Sigmoid colon (tissue), 6 donors: ENCODE measurements at regions not wholly inside any gene's neighbourhood (a gene's known extent, or its start where the extent isn't known, plus 50 kb on each side); places are given as distances from the start of the nearest gene placed in this dataset.

ENCODE experiments used
- DNase-seq: peaks from one replicate; pipeline ENCODE4 v3.0.0-alpha.2; 2019
- H3K27ac ChIP-seq, 4 donors: fragments of 200-600 bp; sonication (generic); one replicate each; pipeline ENCODE4 v1.5.1; 2016 to 2019; ENCODE audit warnings: mild to moderate bottlenecking in 1 of 4
- H3K27me3 ChIP-seq, 3 donors: fragments of 200-600 bp; sonication (generic); one replicate each; pipeline ENCODE4 v1.5.1; 2019; ENCODE audit warnings: mild to moderate bottlenecking in 1 of 3
- H3K36me3 ChIP-seq, 4 donors: fragments of 200-600 bp; sonication (generic); one replicate each; pipeline ENCODE4 v1.5.1; 2016 to 2019
- H3K4me1 ChIP-seq, 4 donors: fragments of 200-600 bp; sonication (generic); one replicate each; pipeline ENCODE4 v1.5.1; 2017 to 2019
- H3K4me3 ChIP-seq, 4 donors: fragments of 200-600 bp; sonication (generic); one replicate each; pipeline ENCODE4 v1.5.1; 2017 to 2019; ENCODE audit warnings: mild to moderate bottlenecking in 2 of 4, moderate library complexity in 1 of 4
- H3K9me3 ChIP-seq, 4 donors: fragments of 200-600 bp in 3 of 4; sonication (generic) in 3 of 4; one replicate each; pipeline versions ENCODE4 v1.5.1 to v1.6.1; 2013 to 2019
- CTCF ChIP-seq, 4 experiments: fragments of 450-650 bp in 3 of 4; fragments of 200-600 bp in 1 of 4; IDR thresholded peaks; one replicate each; pipeline ENCODE4 v1.5.1; 2016 to 2019; ENCODE audit warnings: antibody characterized with exemption in 4 of 4, mild to moderate bottlenecking in 3 of 4, moderate library complexity in 2 of 4
- EP300 ChIP-seq, 4 donors: sonication (generic); formaldehyde crosslinking; IDR thresholded peaks; one replicate each; pipeline ENCODE4 v1.6.1; 2017; ENCODE audit warnings: antibody characterized with exemption in 4 of 4
- POLR2A ChIP-seq, 2 donors: fragments of 450-650 bp; IDR thresholded peaks; one replicate each; pipeline ENCODE4 v1.6.1; 2016; ENCODE audit warnings: antibody characterized with exemption in 2 of 2, mild to moderate bottlenecking in 2 of 2, moderate library complexity in 2 of 2
- POLR2AphosphoS5 ChIP-seq, 4 donors: sonication (generic); formaldehyde crosslinking; IDR thresholded peaks; one replicate each; pipeline ENCODE4 v1.6.1; 2017; ENCODE audit warnings: antibody characterized with exemption in 4 of 4
- WGBS, 2 donors: extraction: QIAGEN DNeasy Blood & Tissue Kit; methylation state at CpG; one replicate each; pipeline ENCODE4 v1.1.7; 2013; 5-methylcytosine and 5-hydroxymethylcytosine counted together
- intact Hi-C: fragments of 100-400 bp; cut with DNase I; formaldehyde crosslinking; loops from one replicate; pipeline ENCODE4 v1.15.1; 2023
- donor health status: healthy with polysubstance abuse.
- donor health status: healthy.

- intact Hi-C loops, result no loop called here
- no peak overlapping the region for H3K27ac ChIP-seq
- no peaks in the 10 kb centered on the region for H3K36me3 ChIP-seq
- H3K9me3 ChIP-seq, result no peaks in the 10 kb centered on the region
- TF ChIP-seq CTCF (IDR thresholded peaks at IDR 0.05) (no peak), POLR2AphosphoS5 (IDR thresholded peaks at IDR 0.05) (no peak), EP300 (IDR thresholded peaks at IDR 0.05) (no peak), POLR2A (IDR thresholded peaks at IDR 0.05) (no peak)
- H3K4me1 ChIP-seq, result no peaks in the 10 kb centered on the region
- H3K4me3 ChIP-seq, result no peak overlapping the region
- DNase-seq, result no peak
- no peaks in the 10 kb centered on the region for H3K27me3 ChIP-seq
Observed at GRCh38 chr14:87824266-87824665, 168.7 kb downstream of the GALC start.

GRCh38 chr14:87816416-87816815 is 176.6 kb downstream of the GALC start:
- 60 to 64% methylated on average over 3 of the region's 3 CpGs for WGBS, 2 donors

GRCh38 chr14:87815121-87815520 is 177.9 kb downstream of the GALC start:
- Histone ChIP-seq H3K27ac (no peak overlapping the region), H3K4me1 (no peaks in the 10 kb centered on the region), H3K27me3 (no peaks in the 10 kb centered on the region), H3K4me3 (no peak overlapping the region), H3K36me3 (no peaks in the 10 kb centered on the region), H3K9me3 (no peaks in the 10 kb centered on the region)
- TF ChIP-seq POLR2A (IDR thresholded peaks at IDR 0.05) (no peak), EP300 (IDR thresholded peaks at IDR 0.05) (no peak), POLR2AphosphoS5 (IDR thresholded peaks at IDR 0.05) (no peak), CTCF (IDR thresholded peaks at IDR 0.05) (no peak)
- intact Hi-C loops, result no loop called here
- 78 to 82% methylated on average over 9 of the region's 9 CpGs for WGBS, 2 donors
- DNase-seq, result no peak

More at GRCh38 chr14:87816416-87816815, 176.6 kb downstream of the GALC start:
- intact Hi-C loops, result no loop called here
- no peak for TF ChIP-seq POLR2AphosphoS5 (IDR thresholded peaks at IDR 0.05)
- no peak for TF ChIP-seq POLR2A (IDR thresholded peaks at IDR 0.05)
- no peak for TF ChIP-seq CTCF (IDR thresholded peaks at IDR 0.05)
- TF ChIP-seq EP300 (IDR thresholded peaks at IDR 0.05), result no peak
- no peak for DNase-seq
- Histone ChIP-seq H3K9me3 (no peaks in the 10 kb centered on the region), H3K4me1 (no peaks in the 10 kb centered on the region), H3K36me3 (no peaks in the 10 kb centered on the region), H3K27ac (no peak overlapping the region), H3K4me3 (no peak overlapping the region), H3K27me3 (no peaks in the 10 kb centered on the region)

- intact Hi-C loops, result no loop called here
- Histone ChIP-seq H3K27ac (no peak overlapping the region), H3K27me3 (no peaks in the 10 kb centered on the region), H3K4me1 (no peaks in the 10 kb centered on the region), H3K36me3 (no peaks in the 10 kb centered on the region), H3K9me3 (no peaks in the 10 kb centered on the region), H3K4me3 (no peak overlapping the region)
- TF ChIP-seq POLR2A (IDR thresholded peaks at IDR 0.05) (no peak), EP300 (IDR thresholded peaks at IDR 0.05) (no peak), POLR2AphosphoS5 (IDR thresholded peaks at IDR 0.05) (no peak), CTCF (IDR thresholded peaks at IDR 0.05) (no peak)
- 71 to 72% methylated on average over 4 of the region's 4 CpGs for WGBS, 2 donors
- no peak for DNase-seq
Observed at GRCh38 chr14:87813686-87814085, 179.3 kb downstream of the GALC start.

GRCh38 chr14:87813211-87813610 is 179.8 kb downstream of the GALC start:
- Histone ChIP-seq H3K4me1 (no peaks in the 10 kb centered on the region), H3K36me3 (no peaks in the 10 kb centered on the region), H3K4me3 (no peak overlapping the region), H3K9me3 (no peaks in the 10 kb centered on the region), H3K27me3 (no peaks in the 10 kb centered on the region), H3K27ac (no peak overlapping the region)
- WGBS, 2 donors, result 65 to 70% methylated on average over 1 of the region's 1 CpG
- no peak for DNase-seq
- intact Hi-C loops, result no loop called here
- TF ChIP-seq POLR2AphosphoS5 (IDR thresholded peaks at IDR 0.05), result no peak
- no peak for TF ChIP-seq EP300 (IDR thresholded peaks at IDR 0.05)
- no peak for TF ChIP-seq CTCF (IDR thresholded peaks at IDR 0.05)
